ENCODE measurements at regions not wholly inside any gene's neighbourhood (a gene's known extent, or its start where the extent isn't known, plus 50 kb on each side); places are given as distances from the start of the nearest gene placed in this dataset.

GRCh38 chr11:119993722-119994121, 144.2 kb downstream of the TRIM29 start:
- H3K4me3 ChIP-seq (ENCODE audit: low read depth, low read length) = no peak overlapping the region
- no peak for DNase-seq (ENCODE audit: low read depth, low spot score)
- no peak for TF ChIP-seq CTCF (IDR thresholded peaks at IDR 0.05; ENCODE audit: insufficient read depth, low read length, missing control alignments)
- CTCF ChIA-PET = interaction anchor here (0.8 kb wide), 1 partner anchor 20 kb away, joined by 3 read pairs; no protein-coding TSS in a partner anchor
- POLR2A ChIA-PET = no interaction called here

- DNase-seq (ENCODE audit: low read depth, low spot score) = no peak
- H3K4me3 ChIP-seq (ENCODE audit: low read depth, low read length) = no peak overlapping the region
- CTCF ChIA-PET = no interaction called here
- TF ChIP-seq CTCF (IDR thresholded peaks at IDR 0.05; ENCODE audit: insufficient read depth, low read length, missing control alignments) = no peak
- POLR2A ChIA-PET = interaction anchor here (0.6 kb wide), 1 partner anchor 268 kb away, joined by 3 read pairs; no protein-coding TSS in a partner anchor
Observed at GRCh38 chr11:119992171-119993051, 145.5 kb downstream of the TRIM29 start.

- no peak for TF ChIP-seq CTCF (IDR thresholded peaks at IDR 0.05; ENCODE audit: insufficient read depth, low read length, missing control alignments)
- POLR2A ChIA-PET = no interaction called here
- no peak overlapping the region for H3K4me3 ChIP-seq (ENCODE audit: low read depth, low read length)
- CTCF ChIA-PET = no interaction called here
- DNase-seq (ENCODE audit: low read depth, low spot score) = no peak
Observed at GRCh38 chr11:119991669-119992068, 146.2 kb downstream of the TRIM29 start.

GRCh38 chr11:119991022-119991404, 146.9 kb downstream of the TRIM29 start:
- no peak for DNase-seq (ENCODE audit: low read depth, low spot score)
- H3K4me3 ChIP-seq (ENCODE audit: low read depth, low read length) = no peak overlapping the region
- no peak for TF ChIP-seq CTCF (IDR thresholded peaks at IDR 0.05; ENCODE audit: insufficient read depth, low read length, missing control alignments)
- POLR2A ChIA-PET = no interaction called here
- CTCF ChIA-PET = no interaction called here

GRCh38 chr11:119990309-119991021, 147.4 kb downstream of the TRIM29 start:
- DNase-seq (ENCODE audit: low read depth, low spot score) = no peak
- no peak for TF ChIP-seq CTCF (IDR thresholded peaks at IDR 0.05; ENCODE audit: insufficient read depth, low read length, missing control alignments)
- CTCF ChIA-PET = no interaction called here
- H3K4me3 ChIP-seq (ENCODE audit: low read depth, low read length) = no peak overlapping the region
- POLR2A ChIA-PET = no interaction called here

- POLR2A ChIA-PET = no interaction called here
Observed at GRCh38 chr11:119989159-119989821, 148.6 kb downstream of the TRIM29 start.

More at GRCh38 chr11:119989159-119989821, 148.6 kb downstream of the TRIM29 start:
- CTCF ChIA-PET = no interaction called here
- no peak for DNase-seq (ENCODE audit: low read depth, low spot score)
- no peak for TF ChIP-seq CTCF (IDR thresholded peaks at IDR 0.05; ENCODE audit: insufficient read depth, low read length, missing control alignments)
- H3K4me3 ChIP-seq (ENCODE audit: low read depth, low read length) = no peak overlapping the region
